IMR-90 (cell line): ENCODE measurements at regions not wholly inside any gene's neighbourhood (a gene's known extent, or its start where the extent isn't known, plus 50 kb on each side); places are given as distances from the start of the nearest gene placed in this dataset.

Experiments used
- ATAC-seq: fragments of 200-7000 bp; cut with Tn5 transposase; 2 replicates; pipeline ENCODE4 v1.9.1; 2020; ENCODE audit warnings: low read depth, mild to moderate bottlenecking, moderate library complexity
- BruUV-seq: library from RNA; stranded (reverse); fragments of 400-500 nt; replicated peaks from 2 replicates; lab custom pipeline; 2021; lab: Mats Ljungman, UMichigan
- CTCF ChIA-PET: fragments of 300-600 bp; formaldehyde crosslinking; extraction: SDS; loops from one replicate; lab custom pipeline; 2021; ENCODE audit warnings: antibody characterized with exemption; lab: Yijun Ruan, JAX
- POLR2A ChIA-PET: fragments of 300-600 bp; sonication (Branson Sonifier 250); formaldehyde crosslinking; loops from one replicate; lab custom pipeline; 2022; ENCODE audit warnings: antibody characterized with exemption; ENCODE audit not compliant: unreplicated experiment; lab: Charles Lee
- DNase-seq: peaks from one replicate; pipeline ENCODE4 v3.0.0; 2013
- H2AFZ ChIP-seq: replicated peaks from 2 replicates; pipeline ENCODE3; 2013; ENCODE audit warnings: low read length, mild to moderate bottlenecking; ENCODE audit not compliant: poor library complexity
- H2AK5ac ChIP-seq: 2 replicates; pipeline ENCODE4 v1.6.1; 2013; ENCODE audit warnings: low read depth, low read length, inconsistent platforms
- H2AK9ac ChIP-seq: replicated peaks from 2 replicates; pipeline ENCODE3; 2013; ENCODE audit warnings: mild to moderate bottlenecking, low read depth, low read length, moderate library complexity; ENCODE audit not compliant: poor library complexity
- H2BK120ac ChIP-seq: 2 replicates; pipeline ENCODE4 v1.6.1; 2013; ENCODE audit warnings: low read depth, low read length, inconsistent platforms
- H2BK15ac ChIP-seq: 3 replicates; pipeline ENCODE4 v1.6.1; 2013; ENCODE audit warnings: low read depth, low read length, inconsistent platforms
- H2BK20ac ChIP-seq: 2 replicates; pipeline ENCODE4 v1.6.1; 2013; ENCODE audit warnings: low read depth, mild to moderate bottlenecking, inconsistent platforms, low read length, moderate library complexity
- H2BK5ac ChIP-seq: 2 replicates; pipeline ENCODE4 v1.6.1; 2013; ENCODE audit warnings: mild to moderate bottlenecking, low read depth, low read length, inconsistent platforms; ENCODE audit not compliant: poor library complexity, severe bottlenecking
- H3K14ac ChIP-seq: replicated peaks from 2 replicates; pipeline ENCODE4 v1.6.1; 2013; ENCODE audit warnings: low read depth, low read length, inconsistent platforms
- H3K18ac ChIP-seq: 2 replicates; pipeline ENCODE4 v1.6.1; 2013; ENCODE audit warnings: low read depth, low read length, control low read depth
- H3K23ac ChIP-seq: 2 replicates; pipeline ENCODE4 v1.6.1; 2013; ENCODE audit warnings: low read depth, low read length, inconsistent platforms
- H3K27ac ChIP-seq: 2 replicates; pipeline ENCODE4 v1.5.1; 2013; ENCODE audit warnings: mild to moderate bottlenecking, control low read depth, low read length; ENCODE audit not compliant: insufficient read depth
- H3K27me3 ChIP-seq: 2 replicates; pipeline ENCODE4 v1.6.1; 2013; ENCODE audit warnings: low read length; ENCODE audit not compliant: control insufficient read depth, insufficient read depth
- H3K36me3 ChIP-seq: 2 replicates; pipeline ENCODE4 v1.6.1; 2013; ENCODE audit warnings: low read length, mixed read lengths; ENCODE audit not compliant: control insufficient read depth, insufficient read depth
- H3K4ac ChIP-seq: 2 replicates; pipeline ENCODE4 v1.6.1; 2013; ENCODE audit warnings: low read depth, low read length, inconsistent platforms
- H3K4me1 ChIP-seq: 2 replicates; pipeline ENCODE4 v1.6.1; 2013; ENCODE audit warnings: low read length, mixed read lengths; ENCODE audit not compliant: control insufficient read depth, insufficient read depth
- H3K4me2 ChIP-seq: 2 replicates; pipeline ENCODE4 v1.6.1; 2013; ENCODE audit warnings: low read depth, mild to moderate bottlenecking, control low read depth, low read length, moderate library complexity
- H3K4me3 ChIP-seq: 2 replicates; pipeline ENCODE4 v1.5.1; 2013; ENCODE audit warnings: low read depth, mild to moderate bottlenecking, control low read depth, low read length, moderate library complexity; ENCODE audit not compliant: insufficient read depth
- H3K56ac ChIP-seq: 2 replicates; pipeline ENCODE4 v1.6.1; 2013; ENCODE audit warnings: low read length, inconsistent platforms; ENCODE audit not compliant: insufficient read depth; ENCODE audit errors: extremely low read depth
- H3K79me1 ChIP-seq, 2 experiments: 2 replicates each; pipeline ENCODE4 v1.6.1; 2013; ENCODE audit warnings: low read length in 2 of 2, inconsistent platforms in 1 of 2, low read depth in 1 of 2
- H3K9ac ChIP-seq: 2 replicates; pipeline ENCODE4 v1.6.1; 2013; ENCODE audit warnings: low read depth, low read length, control low read depth
- H3K9me1 ChIP-seq: 2 replicates; pipeline ENCODE4 v1.6.1; 2013; ENCODE audit warnings: low read length, inconsistent platforms; ENCODE audit not compliant: insufficient read depth
- H3K9me3 ChIP-seq: 2 replicates; pipeline ENCODE4 v1.6.1; 2013; ENCODE audit warnings: low read length; ENCODE audit not compliant: control insufficient read depth, insufficient read depth
- H4K20me1 ChIP-seq: 2 replicates; pipeline ENCODE4 v1.6.1; 2013; ENCODE audit warnings: low read length, inconsistent platforms; ENCODE audit not compliant: insufficient read depth
- H4K5ac ChIP-seq: 2 replicates; pipeline ENCODE4 v1.6.1; 2013; ENCODE audit warnings: mild to moderate bottlenecking, low read depth, low read length, control low read depth
- H4K8ac ChIP-seq, 2 experiments: 2 replicates each; pipeline ENCODE4 v1.6.1; 2013; ENCODE audit warnings: low read depth in 2 of 2, low read length in 2 of 2, control low read depth in 1 of 2, inconsistent platforms in 1 of 2
- H4K91ac ChIP-seq: 2 replicates; pipeline ENCODE4 v1.6.1; 2013; ENCODE audit warnings: low read depth, low read length, inconsistent platforms; ENCODE audit not compliant: insufficient read depth
- FOS ChIP-seq: fragments of 150-350 bp; IDR thresholded peaks from 2 replicates; pipeline ENCODE4 v1.6.1; 2016; ENCODE audit warnings: low read depth, low read length
- MAFK ChIP-seq: IDR thresholded peaks from 2 replicates; pipeline ENCODE4 v1.6.1; 2012; ENCODE audit warnings: low read depth, low read length, improper control_type of control experiment
- NFE2L2 ChIP-seq: fragments of 150-350 bp; IDR thresholded peaks from 2 replicates; pipeline ENCODE4 v1.6.1; 2016; ENCODE audit warnings: low read depth, mild to moderate bottlenecking, low read length
- WGBS, 2 experiments: methylation state at CpG; one replicate each; pipeline versions ENCODE4 v1.1.5 to v1.1.7; 2013; ENCODE audit warnings: missing lambda C conversion rate in 2 of 2; ENCODE audit not compliant: insufficient read length in 1 of 2; ENCODE audit errors: extremely low coverage in 2 of 2; 5-methylcytosine and 5-hydroxymethylcytosine counted together
- dilution Hi-C: fragments of 300-500 bp; cut with HindIII; formaldehyde crosslinking; loops from one replicate; pipeline ENCODE4 v1.14.3; 2018; ENCODE audit warnings: low sequenced_read_pairs; ENCODE audit not compliant: unreplicated experiment
- in situ Hi-C: fragments of 300-500 bp; cut with MboI; formaldehyde crosslinking; loops from 3 replicates; pipeline ENCODE4 v1.14.3; 2019; ENCODE audit warnings: low sequenced_read_pairs, inconsistent platforms, mixed read lengths
- intact Hi-C: fragments of 100-400 bp; cut with micrococcal nuclease; formaldehyde crosslinking; loops from 2 replicates; pipeline ENCODE4 v1.10.0; 2022

GRCh38 chr2:81734981-81735380 lies 1430.4 kb upstream of the LRRTM1 start:
- Histone ChIP-seq H2AFZ (no peak overlapping the region), H3K36me3 (no peaks in the 10 kb centered on the region), H2AK5ac (no peak overlapping the region), H4K91ac (no peak overlapping the region), H2AK9ac (no peak overlapping the region), H3K23ac (no peak overlapping the region), H3K9ac (no peak overlapping the region), H4K8ac (no peak overlapping the region), H2BK120ac (no peak overlapping the region), H2BK15ac (no peak overlapping the region), H2BK5ac (no peak overlapping the region), H3K79me1 (no peaks in the 10 kb centered on the region), H3K27ac (no peak overlapping the region), H3K56ac (no peak overlapping the region), H2BK20ac (no peak overlapping the region), H4K5ac (no peak overlapping the region), H3K18ac (no peak overlapping the region), H3K14ac (no peak overlapping the region), H3K27me3 (no peaks in the 10 kb centered on the region), H3K4me2 (no peak overlapping the region), H3K4me3 (no peak overlapping the region), H4K20me1 (no peaks in the 10 kb centered on the region), H3K9me3 (no peaks in the 10 kb centered on the region; the same call in 1 of the 2 replicates), H3K4ac (no peak overlapping the region), H3K9me1 (no peaks in the 10 kb centered on the region), H3K4me1 (no peaks in the 10 kb centered on the region)
- intact Hi-C loops: no loop called here
- POLR2A ChIA-PET: no interaction called here
- DNase-seq (peak; percentile 40), ATAC-seq (no peak)
- WGBS, 2 experiments: no CpG with 5 or more reads among the region's 1 CpG
- CTCF ChIA-PET: no interaction called here
- TF ChIP-seq FOS (no peak), NFE2L2 (peak; percentile 89), MAFK (peak; percentile 68)
- BruUV-seq: no TSS peak
- in situ Hi-C loops: no loop called here
- dilution Hi-C loops: no loop called here
